Vagina (tissue), 2 donors: ENCODE measurements at regions not wholly inside any gene's neighbourhood (a gene's known extent, or its start where the extent isn't known, plus 50 kb on each side); places are given as distances from the start of the nearest gene placed in this dataset.

Experiments
- DNase-seq, 2 donors: peaks; one replicate each; pipeline ENCODE4 v3.0.0-alpha.2; 2017; ENCODE audit errors: extremely low spot score in 2 of 2
- H3K27ac ChIP-seq: fragments of 200-600 bp; sonication (generic); one replicate; pipeline ENCODE4 v1.5.1; 2019
- H3K27me3 ChIP-seq: fragments of 200-600 bp; sonication (generic); one replicate; pipeline ENCODE4 v1.5.1; 2019
- H3K36me3 ChIP-seq, 2 donors: fragments of 200-600 bp; sonication (generic); one replicate each; pipeline ENCODE4 v1.5.1; 2017 to 2019
- H3K4me1 ChIP-seq: fragments of 200-600 bp; sonication (generic); one replicate; pipeline ENCODE4 v1.5.1; 2019
- H3K4me3 ChIP-seq, 2 donors: fragments of 200-600 bp; sonication (generic); 1 replicate in 1 of 2; 2 replicates in 1 of 2; pipeline ENCODE4 v1.5.1; 2016 to 2019
- H3K9me3 ChIP-seq: fragments of 200-600 bp; sonication (generic); one replicate; pipeline ENCODE4 v1.5.1; 2019
- CTCF ChIP-seq, 3 experiments: fragments of 450-650 bp in 2 of 3; fragments of 200-600 bp in 1 of 3; sonication (generic) in 1 of 3; IDR thresholded peaks; one replicate each; pipeline ENCODE4 v1.5.1; 2017 to 2019; ENCODE audit warnings: antibody characterized with exemption in 3 of 3, mild to moderate bottlenecking in 2 of 3, moderate library complexity in 2 of 3
- POLR2A ChIP-seq, 2 donors: fragments of 450-650 bp; IDR thresholded peaks; one replicate each; pipeline ENCODE4 v1.6.1; 2017; ENCODE audit warnings: antibody characterized with exemption in 2 of 2, mild to moderate bottlenecking in 2 of 2, moderate library complexity in 2 of 2
- POLR2AphosphoS5 ChIP-seq, 2 donors: sonication (generic); formaldehyde crosslinking; IDR thresholded peaks; one replicate each; pipeline ENCODE4 v1.9.0; 2017; ENCODE audit warnings: antibody characterized with exemption in 2 of 2, mild to moderate bottlenecking in 2 of 2, low read depth in 1 of 2; ENCODE audit not compliant: insufficient read depth in 1 of 2
- intact Hi-C: fragments of 100-400 bp; cut with DNase I; formaldehyde crosslinking; loops from one replicate; pipeline ENCODE4 v1.15.1; 2023

GRCh38 chr1:194570476-194570875 lies 1384.1 kb upstream of the B3GALT2 start:
- H3K27me3 ChIP-seq, result no peaks in the 10 kb centered on the region
- H3K4me1 ChIP-seq, result no peaks in the 10 kb centered on the region
- no peak for TF ChIP-seq POLR2AphosphoS5 (IDR thresholded peaks at IDR 0.05; ENCODE audit: insufficient read depth in 1 of 2, low read depth in 1 of 2)
- no peak for TF ChIP-seq POLR2A (IDR thresholded peaks at IDR 0.05)
- no peak for TF ChIP-seq CTCF (IDR thresholded peaks at IDR 0.05)

GRCh38 chr1:194568610-194569009 lies 1382.2 kb upstream of the B3GALT2 start:
- DNase-seq, result no peak
- Histone ChIP-seq H3K9me3 (no peaks in the 10 kb centered on the region), H3K4me1 (no peaks in the 10 kb centered on the region), H3K27me3 (no peaks in the 10 kb centered on the region), H3K4me3 (no peak overlapping the region), H3K27ac (no peak overlapping the region), H3K36me3 (no peaks in the 10 kb centered on the region)
- no peak for TF ChIP-seq POLR2A (IDR thresholded peaks at IDR 0.05)
- TF ChIP-seq POLR2AphosphoS5 (IDR thresholded peaks at IDR 0.05; ENCODE audit: insufficient read depth in 1 of 2, low read depth in 1 of 2), result no peak
- no peak for TF ChIP-seq CTCF (IDR thresholded peaks at IDR 0.05)
- intact Hi-C loops, result no loop called here

More at GRCh38 chr1:194570476-194570875, 1384.1 kb upstream of the B3GALT2 start:
- Histone ChIP-seq H3K27ac (no peak overlapping the region), H3K4me3 (no peak overlapping the region), H3K36me3 (no peaks in the 10 kb centered on the region), H3K9me3 (no peaks in the 10 kb centered on the region)
- no peak for DNase-seq
- intact Hi-C loops, result no loop called here

- Histone ChIP-seq H3K4me3 (no peak overlapping the region), H3K36me3 (no peaks in the 10 kb centered on the region), H3K4me1 (no peaks in the 10 kb centered on the region), H3K27ac (no peak overlapping the region), H3K9me3 (no peaks in the 10 kb centered on the region), H3K27me3 (no peaks in the 10 kb centered on the region)
- DNase-seq, result no peak
- intact Hi-C loops, result no loop called here
- no peak for TF ChIP-seq POLR2A (IDR thresholded peaks at IDR 0.05)
- TF ChIP-seq POLR2AphosphoS5 (IDR thresholded peaks at IDR 0.05; ENCODE audit: insufficient read depth in 1 of 2, low read depth in 1 of 2), result no peak
- TF ChIP-seq CTCF (IDR thresholded peaks at IDR 0.05), result no peak
These were observed 1361.7 kb upstream of the B3GALT2 start for GRCh38 chr1:194548071-194548470.

GRCh38 chr1:194544012-194544411 lies 1357.6 kb upstream of the B3GALT2 start:
- no peaks in the 10 kb centered on the region for H3K9me3 ChIP-seq
- H3K36me3 ChIP-seq, result no peaks in the 10 kb centered on the region
- H3K4me3 ChIP-seq, result no peak overlapping the region
- no peak overlapping the region for H3K27ac ChIP-seq
- no peaks in the 10 kb centered on the region for H3K4me1 ChIP-seq
- TF ChIP-seq CTCF (IDR thresholded peaks at IDR 0.05), result no peak
- TF ChIP-seq POLR2AphosphoS5 (IDR thresholded peaks at IDR 0.05; ENCODE audit: insufficient read depth in 1 of 2, low read depth in 1 of 2), result no peak
- TF ChIP-seq POLR2A (IDR thresholded peaks at IDR 0.05), result no peak
- H3K27me3 ChIP-seq, result no peaks in the 10 kb centered on the region
- intact Hi-C loops, result no loop called here
- DNase-seq, result no peak

DNA sequence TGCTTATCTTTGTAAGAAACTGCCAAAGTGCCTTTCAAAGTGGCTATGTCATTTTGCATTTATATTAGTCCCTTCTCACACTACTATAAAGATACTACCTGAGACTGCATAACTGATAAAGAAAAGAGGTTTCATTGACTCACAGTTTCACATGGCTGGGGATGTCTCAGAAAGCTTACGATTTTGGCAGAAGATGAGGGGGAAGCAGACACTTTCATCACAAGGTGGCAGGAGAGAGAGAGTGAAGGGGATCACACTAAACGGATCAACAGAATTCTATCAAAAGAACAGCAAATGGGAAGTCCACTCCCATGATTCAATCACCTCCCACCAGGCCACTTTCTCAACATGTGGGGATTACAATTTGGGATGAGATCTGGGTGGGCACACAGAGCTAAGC lies 1352.0 kb upstream of the B3GALT2 start:
- TF ChIP-seq POLR2AphosphoS5 (IDR thresholded peaks at IDR 0.05; ENCODE audit: insufficient read depth in 1 of 2, low read depth in 1 of 2) (no peak), POLR2A (IDR thresholded peaks at IDR 0.05) (no peak), CTCF (IDR thresholded peaks at IDR 0.05) (no peak)
- Histone ChIP-seq H3K36me3 (no peaks in the 10 kb centered on the region), H3K4me3 (no peak overlapping the region), H3K4me1 (no peaks in the 10 kb centered on the region), H3K27ac (no peak overlapping the region), H3K27me3 (no peaks in the 10 kb centered on the region), H3K9me3 (no peaks in the 10 kb centered on the region)
- intact Hi-C loops, result no loop called here
- DNase-seq, result no peak
